ENCODE measurements at regions not wholly inside any gene's neighbourhood (a gene's known extent, or its start where the extent isn't known, plus 50 kb on each side); places are given as distances from the start of the nearest gene placed in this dataset.

- CTCF ChIA-PET, result no interaction called here
- no peak for TF ChIP-seq CTCF (IDR thresholded peaks at IDR 0.05)
- no peaks in the 10 kb centered on the region for H3K36me3 ChIP-seq (ENCODE audit: insufficient read depth, low read length)
- H3K4me1 ChIP-seq (ENCODE audit: insufficient read depth, low read length), result no peaks in the 10 kb centered on the region
- intact Hi-C loops (cut with DNase I, micrococcal nuclease), result no loop called here
- H3K27ac ChIP-seq (ENCODE audit: low read depth in 1 of 2, low read length in 2 of 2), result no peak overlapping the region
- no peak overlapping the region for H3K27ac Mint-ChIP-seq
- POLR2A ChIA-PET, result no interaction called here
- peaks cover 0 to 12% of the 10 kb centered on the region in 2 experiments for H3K9me3 ChIP-seq (ENCODE audit: control insufficient read depth in 1 of 2, insufficient read depth in 1 of 2, low read length in 2 of 2)
- no peaks in the 10 kb centered on the region for H3K4me1 Mint-ChIP-seq (ENCODE audit: low read depth)
- ATAC-seq (ENCODE audit: poor library complexity), result no peak
- H3K27me3 ChIP-seq (ENCODE audit: control insufficient read depth in 1 of 2, insufficient read depth in 2 of 2, low read length in 2 of 2), result no peaks in the 10 kb centered on the region
- no peak for DNase-seq
- H3K4me3 Mint-ChIP-seq, result no peak overlapping the region
- no peak overlapping the region for H3K4me3 ChIP-seq (ENCODE audit: low read length)
- H3K36me3 Mint-ChIP-seq (ENCODE audit: low read depth), result no peaks in the 10 kb centered on the region
- no peaks in the 10 kb centered on the region for H3K27me3 Mint-ChIP-seq
- H3K9me3 Mint-ChIP-seq, result peaks cover 20% of the 10 kb centered on the region
Observed at GRCh38 chr5:25649628-25650265, 1005.0 kb upstream of the CDH10 start.

GRCh38 chr5:25646421-25647341 lies 1001.9 kb upstream of the CDH10 start:
- H3K9me3 Mint-ChIP-seq, result peaks cover 17% of the 10 kb centered on the region
- no peaks in the 10 kb centered on the region for H3K27me3 Mint-ChIP-seq
- no peak overlapping the region for H3K4me3 ChIP-seq (ENCODE audit: low read length)
- peaks cover 0 to 18% of the 10 kb centered on the region in 2 experiments for H3K9me3 ChIP-seq (ENCODE audit: control insufficient read depth in 1 of 2, insufficient read depth in 1 of 2, low read length in 2 of 2)
- CTCF ChIA-PET, result no interaction called here
- no peaks in the 10 kb centered on the region for H3K4me1 ChIP-seq (ENCODE audit: insufficient read depth, low read length)
- no peaks in the 10 kb centered on the region for H3K4me1 Mint-ChIP-seq (ENCODE audit: low read depth)
- POLR2A ChIA-PET, result no interaction called here
- no peak for TF ChIP-seq CTCF (IDR thresholded peaks at IDR 0.05)
- H3K36me3 Mint-ChIP-seq (ENCODE audit: low read depth), result no peaks in the 10 kb centered on the region
- no peak overlapping the region for H3K27ac Mint-ChIP-seq
- H3K36me3 ChIP-seq (ENCODE audit: insufficient read depth, low read length), result no peaks in the 10 kb centered on the region
- ATAC-seq (ENCODE audit: poor library complexity), result no peak
- H3K27ac ChIP-seq (ENCODE audit: low read depth in 1 of 2, low read length in 2 of 2), result no peak overlapping the region
- no peak overlapping the region for H3K4me3 Mint-ChIP-seq
- intact Hi-C loops (cut with DNase I, micrococcal nuclease), result no loop called here
- no peaks in the 10 kb centered on the region for H3K27me3 ChIP-seq (ENCODE audit: control insufficient read depth in 1 of 2, insufficient read depth in 2 of 2, low read length in 2 of 2)
- DNase-seq, result no peak

GRCh38 chr5:25641124-25641523 lies 996.3 kb upstream of the CDH10 start:
- H3K36me3 Mint-ChIP-seq (ENCODE audit: low read depth), result no peaks in the 10 kb centered on the region
- no peaks in the 10 kb centered on the region for H3K4me1 ChIP-seq (ENCODE audit: insufficient read depth, low read length)
- ChIA-PET POLR2A (no interaction called here), CTCF (no interaction called here)
- no peaks in the 10 kb centered on the region for H3K27me3 Mint-ChIP-seq
- TF ChIP-seq CTCF (IDR thresholded peaks at IDR 0.05), result no peak
- no peak for ATAC-seq (ENCODE audit: poor library complexity)
- no peak overlapping the region for H3K4me3 ChIP-seq (ENCODE audit: low read length)
- no peaks in the 10 kb centered on the region for H3K4me1 Mint-ChIP-seq (ENCODE audit: low read depth)
- intact Hi-C loops (cut with DNase I, micrococcal nuclease), result no loop called here
- no peaks in the 10 kb centered on the region for H3K27me3 ChIP-seq (ENCODE audit: control insufficient read depth in 1 of 2, insufficient read depth in 2 of 2, low read length in 2 of 2)
- peaks cover 16% of the 10 kb centered on the region for H3K9me3 Mint-ChIP-seq
- no peak overlapping the region for H3K27ac ChIP-seq (ENCODE audit: low read depth in 1 of 2, low read length in 2 of 2)
- no peak overlapping the region for H3K27ac Mint-ChIP-seq
- peaks cover 0 to 9% of the 10 kb centered on the region in 2 experiments for H3K9me3 ChIP-seq (ENCODE audit: control insufficient read depth in 1 of 2, insufficient read depth in 1 of 2, low read length in 2 of 2)
- H3K4me3 Mint-ChIP-seq, result no peak overlapping the region
- no peak for DNase-seq
- H3K36me3 ChIP-seq (ENCODE audit: insufficient read depth, low read length), result no peaks in the 10 kb centered on the region

Data from CD4-positive, alpha-beta T cell (primary cell).